HG02840 (cell line): ENCODE measurements at regions not wholly inside any gene's neighbourhood (a gene's known extent, or its start where the extent isn't known, plus 50 kb on each side); places are given as distances from the start of the nearest gene placed in this dataset.

Source experiments
- ATAC-seq: cut with Tn5 transposase; IDR thresholded peaks from one replicate; pipeline ENCODE4 v1.9.1; 2021; ENCODE audit warnings: mild to moderate bottlenecking, moderate library complexity, moderate number of reproducible peaks; ENCODE audit not compliant: unreplicated experiment, low FRiP score

DNA sequence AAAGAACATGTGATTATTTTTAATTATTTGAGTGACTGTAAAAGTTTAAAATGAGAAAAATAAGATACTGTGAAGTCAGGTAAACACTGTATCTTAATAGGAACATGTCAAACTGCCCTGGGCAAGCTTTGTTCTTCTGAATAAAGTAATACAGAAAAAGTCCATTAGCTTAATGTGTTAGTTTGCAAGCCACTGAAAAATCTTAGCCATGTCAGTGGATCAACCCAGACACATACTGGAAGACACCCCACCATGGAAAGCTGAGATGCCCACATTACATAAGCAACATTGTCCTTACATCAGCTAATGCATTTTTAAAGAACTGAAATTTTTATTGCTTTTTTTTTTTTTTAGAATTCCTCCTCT, 155.2 kb downstream of the BBOX1 start:
- no peak for ATAC-seq

DNA sequence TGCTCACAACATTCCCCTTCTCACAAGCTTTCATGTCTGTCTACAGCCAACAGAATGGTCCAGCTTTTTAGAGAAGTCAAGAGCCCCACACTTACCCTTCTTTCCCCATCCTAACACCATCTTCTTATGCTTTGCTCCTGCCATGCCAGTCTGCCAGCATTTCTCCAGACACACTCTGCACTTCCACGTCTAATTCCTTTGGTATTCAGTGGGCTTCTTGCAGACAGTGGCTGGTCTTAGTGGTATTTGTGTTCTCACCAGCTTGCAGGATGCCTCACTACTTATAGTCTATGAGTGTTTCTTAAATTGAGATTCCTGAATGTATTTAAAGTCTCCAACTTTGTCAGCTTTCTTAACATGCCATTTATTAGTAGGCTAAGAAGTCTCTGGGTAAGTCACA, 154.4 kb downstream of the BBOX1 start:
- no peak for ATAC-seq

DNA sequence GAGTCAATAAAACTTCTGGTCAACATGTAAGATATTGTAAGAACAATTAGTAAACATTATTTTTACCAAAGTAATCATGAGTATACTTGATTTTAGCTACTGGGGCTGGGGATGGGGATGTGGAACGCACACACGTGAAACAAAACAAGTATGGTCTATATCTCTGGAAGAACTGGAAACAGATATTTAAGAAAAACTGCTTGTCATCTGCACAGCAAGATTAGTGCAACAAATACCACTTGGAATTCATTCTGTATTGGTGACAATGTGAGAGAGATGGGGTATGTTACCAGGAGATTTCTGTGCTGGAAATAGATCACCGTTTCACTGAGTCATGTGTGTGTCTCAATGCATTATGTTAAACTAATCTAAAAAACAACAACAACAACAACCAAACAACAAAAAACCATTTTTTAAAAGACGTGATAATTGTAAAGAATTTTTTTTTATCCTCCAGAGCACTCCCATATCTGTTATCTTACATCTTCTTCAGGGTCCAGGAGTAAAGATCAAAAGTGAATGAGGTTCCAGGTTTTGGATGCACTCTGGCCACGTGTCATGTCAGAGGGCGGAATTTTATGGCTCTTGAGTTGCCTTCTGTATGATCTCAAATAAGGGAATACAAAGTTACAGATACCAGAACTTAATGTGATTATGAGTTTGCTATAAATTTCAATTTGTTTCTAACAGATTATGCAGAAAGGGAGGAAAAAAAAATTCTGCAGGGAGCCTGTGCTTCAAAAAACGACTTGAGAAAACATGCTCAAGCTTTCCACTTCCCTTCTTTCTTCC, 153.0 kb downstream of the BBOX1 start:
- ATAC-seq = no peak

DNA sequence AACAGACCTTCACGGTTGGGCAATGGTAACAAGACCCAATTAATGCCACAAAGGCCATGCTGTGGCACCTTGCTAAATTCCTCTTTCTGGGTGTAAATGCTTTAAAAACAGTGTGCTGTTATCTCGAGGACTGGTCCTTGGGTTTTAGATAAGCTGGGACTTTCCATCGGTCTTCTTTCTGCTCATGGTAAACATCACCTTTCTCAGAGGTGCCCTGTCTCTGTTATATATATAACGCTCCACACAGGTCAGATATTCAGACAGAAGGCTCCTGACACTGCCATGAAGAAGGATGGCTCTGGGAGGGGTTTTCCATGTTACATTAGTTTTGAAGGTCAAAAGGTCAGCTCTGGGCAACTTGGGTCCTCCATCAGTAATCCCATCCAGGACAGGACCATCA, 151.6 kb downstream of the BBOX1 start:
- no peak for ATAC-seq

DNA sequence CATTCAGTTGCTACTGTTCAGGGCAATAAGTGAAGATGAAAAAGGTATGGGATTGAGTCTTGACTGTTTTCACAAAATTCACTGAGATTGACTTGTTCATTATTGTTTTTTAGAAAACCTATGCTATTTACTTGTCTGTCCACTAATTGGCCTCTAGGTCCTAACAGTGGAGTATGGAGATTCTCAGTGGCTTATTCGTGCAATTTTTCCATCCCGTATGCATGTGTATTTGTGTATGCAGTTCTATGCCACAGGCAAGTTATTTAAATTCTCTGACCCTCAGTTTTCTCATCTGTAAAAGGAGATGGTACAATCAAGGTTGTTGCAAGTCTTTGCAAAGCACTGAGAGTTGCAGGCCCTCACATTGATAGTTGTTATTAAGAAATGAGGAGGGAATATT, 151.0 kb downstream of the BBOX1 start:
- no peak for ATAC-seq

DNA sequence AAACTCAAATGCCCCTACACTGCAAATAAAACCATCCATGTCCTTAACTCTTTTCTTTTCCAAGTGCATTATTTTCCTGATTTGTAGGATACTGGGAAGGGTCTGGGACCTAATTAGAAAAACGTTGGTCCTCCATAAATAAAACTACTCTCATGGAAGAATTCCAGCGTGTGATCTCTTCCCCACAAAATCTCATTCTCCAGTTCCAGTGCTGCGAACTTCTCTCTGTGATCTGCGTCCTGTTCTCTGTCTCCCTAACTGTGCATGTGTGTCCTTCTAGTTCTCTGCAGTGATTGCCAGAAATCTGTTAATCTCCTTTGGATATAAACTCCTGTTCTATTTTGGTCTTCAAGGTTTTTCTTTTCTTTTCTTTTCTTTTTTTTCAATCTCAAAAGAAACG, 148.1 kb downstream of the BBOX1 start:
- no peak for ATAC-seq

DNA sequence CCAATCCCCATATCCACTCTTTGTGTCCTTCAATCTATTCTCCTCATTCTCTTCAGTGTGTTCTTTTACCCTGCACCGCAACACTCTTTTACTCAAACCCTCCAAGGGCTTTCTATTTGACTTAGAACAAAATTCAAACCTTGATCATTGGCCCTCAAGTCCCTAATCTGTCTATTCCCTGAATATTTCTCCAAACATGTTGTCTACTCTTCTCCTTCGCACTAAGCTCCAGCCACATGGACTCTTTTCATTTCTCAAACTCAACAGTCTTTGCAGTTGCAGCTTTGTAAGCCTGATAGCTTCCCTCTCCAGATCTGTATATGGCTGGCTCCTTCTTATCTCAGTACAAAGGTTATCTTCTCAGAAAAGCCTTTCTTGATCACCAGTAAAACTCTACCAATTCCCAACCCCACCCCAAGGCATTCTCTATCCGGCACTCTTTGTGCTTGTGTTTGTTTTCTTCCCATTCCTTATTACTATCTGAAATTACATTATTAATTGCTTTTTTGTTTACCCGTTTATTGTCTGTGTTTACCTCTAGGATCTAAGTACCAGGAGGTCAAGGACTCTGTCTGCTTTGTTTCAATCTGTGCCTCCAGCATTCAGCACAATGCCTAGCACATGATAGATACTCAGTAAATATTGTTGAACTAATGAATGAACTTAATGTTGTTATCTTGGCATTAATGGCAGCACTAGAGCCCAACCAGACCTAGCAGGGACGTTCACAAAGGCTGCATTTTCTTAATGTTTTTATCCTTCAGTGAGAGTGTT, 147.4 kb downstream of the BBOX1 start:
- ATAC-seq = no peak

DNA sequence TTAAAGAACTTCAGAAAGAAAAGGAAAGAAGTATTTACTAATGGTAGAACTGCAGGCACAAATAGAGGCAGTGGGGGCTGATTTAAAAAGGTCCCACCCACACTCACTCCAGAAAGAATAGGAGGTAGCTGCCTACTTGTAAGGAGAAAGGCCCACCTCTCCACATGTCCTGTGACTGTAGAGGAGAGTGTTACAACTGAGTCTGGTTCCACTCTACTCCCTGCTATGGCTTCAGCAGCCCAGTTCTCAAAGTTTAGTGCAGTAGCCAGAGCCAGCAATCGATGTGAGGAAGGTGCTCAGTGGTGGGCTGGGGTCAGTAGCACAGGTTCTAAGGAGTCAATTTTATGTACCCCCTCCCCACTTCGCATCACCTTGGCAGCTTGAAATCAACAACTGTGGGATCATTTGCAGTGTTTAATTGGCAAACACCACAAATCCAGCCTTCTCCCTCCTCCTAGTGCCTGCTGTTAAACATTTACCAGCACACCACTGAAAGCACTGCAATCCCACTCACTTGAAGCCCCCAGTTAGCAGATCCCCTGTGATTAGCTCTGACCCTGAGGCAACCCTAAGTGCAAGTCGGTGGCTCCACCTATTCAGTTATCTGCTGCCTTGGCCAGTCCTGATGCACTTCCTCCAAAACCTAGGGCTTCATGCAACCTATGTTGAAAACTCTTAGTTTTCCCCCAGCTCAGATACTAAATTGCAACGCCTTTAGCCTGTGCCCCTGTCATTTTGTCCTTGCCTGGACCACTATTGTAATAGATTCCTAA, 146.6 kb downstream of the BBOX1 start:
- ATAC-seq = no peak

DNA sequence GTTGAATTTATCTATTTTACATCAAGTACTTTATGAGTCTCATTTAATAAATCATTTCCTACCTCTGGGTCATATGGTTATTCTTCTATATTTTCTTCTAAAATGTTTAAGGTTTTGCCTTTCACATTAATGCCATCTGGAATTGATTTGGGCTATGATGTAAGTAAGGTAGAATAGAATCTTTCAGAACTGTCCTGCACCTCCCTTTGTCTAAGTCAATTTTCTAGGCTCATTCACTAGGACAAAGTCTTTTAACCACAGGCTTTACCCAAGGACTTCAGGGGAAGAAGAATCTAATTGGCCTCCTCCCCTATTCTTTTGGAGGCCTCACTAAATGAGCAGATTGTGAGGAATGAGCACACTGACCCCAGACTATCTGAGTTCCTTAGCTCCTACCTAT, 146.0 kb downstream of the BBOX1 start:
- no peak for ATAC-seq

DNA sequence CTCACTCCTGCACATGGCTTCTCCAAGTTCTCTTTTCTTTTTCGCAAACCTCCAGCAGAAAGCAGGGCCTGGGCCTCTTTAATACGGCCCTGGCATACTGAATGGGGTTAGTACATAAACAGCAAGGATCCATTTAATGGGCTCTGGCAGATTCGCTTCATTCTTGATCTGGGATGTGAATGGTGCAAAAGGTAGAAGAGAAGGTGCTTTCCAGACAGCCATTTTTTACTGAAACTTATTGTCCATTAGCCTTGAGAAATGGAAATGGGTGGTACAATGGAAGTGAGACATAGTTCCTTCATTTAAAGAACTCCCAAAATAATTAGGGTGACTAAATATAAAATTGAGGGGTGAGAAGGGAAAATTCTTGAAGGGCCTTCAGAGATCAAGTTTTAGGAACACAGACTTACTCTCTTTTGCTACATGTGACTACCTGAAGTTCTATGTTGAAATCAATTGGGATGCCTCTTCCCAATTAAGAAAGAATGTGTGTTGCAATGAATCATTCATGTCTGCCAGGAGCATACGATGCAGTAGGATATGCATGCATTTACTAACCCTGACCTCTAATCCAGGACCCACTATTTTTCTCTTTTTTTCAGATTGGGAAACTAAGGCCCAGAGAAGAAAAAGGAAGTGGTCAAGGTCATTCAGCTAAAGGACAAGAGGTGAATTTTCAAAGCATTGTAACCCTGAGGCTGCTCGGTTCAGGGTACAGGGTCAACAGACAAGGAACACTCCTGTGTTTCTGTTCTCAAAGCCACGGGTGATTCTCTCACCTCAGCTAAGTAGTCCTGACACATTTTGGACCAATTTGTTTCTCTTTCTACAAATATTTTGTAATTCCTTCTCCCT, 144.1 kb downstream of the BBOX1 start:
- no peak for ATAC-seq

DNA sequence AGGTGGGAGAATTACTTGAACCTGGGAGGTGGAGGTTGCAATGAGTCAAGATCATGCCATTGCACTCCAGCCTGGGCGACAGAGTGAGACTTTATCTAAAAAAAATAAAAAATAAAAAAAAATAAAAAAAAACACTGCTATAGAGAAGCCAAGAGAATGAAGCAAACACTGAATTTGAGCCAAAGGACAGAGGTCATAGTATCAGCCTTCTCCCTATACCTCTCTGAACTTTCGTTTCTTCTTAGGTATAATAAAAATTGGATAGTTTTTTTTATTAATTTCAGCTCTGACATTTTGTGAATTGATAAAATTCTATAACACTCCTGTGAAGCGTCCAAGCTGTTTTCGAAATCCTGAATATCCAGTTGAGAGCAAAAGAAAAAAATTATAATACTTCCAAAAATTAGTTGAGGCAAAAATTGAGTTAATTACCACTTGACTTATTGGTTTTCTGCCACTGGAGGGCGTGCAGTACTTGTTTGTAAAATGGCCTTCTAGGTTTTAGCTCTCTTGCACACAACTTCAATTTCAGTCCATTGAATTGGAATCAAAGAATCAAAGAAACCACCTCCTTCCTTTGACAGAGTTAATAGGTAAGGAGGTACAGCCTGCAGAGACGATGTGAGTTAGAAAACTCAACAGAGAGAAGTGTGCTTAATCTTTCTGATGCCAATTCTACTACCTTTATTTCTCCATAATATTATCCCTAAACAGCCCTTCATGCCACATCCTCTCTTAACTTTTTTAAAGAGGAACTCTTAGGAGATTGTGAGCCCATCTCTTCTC, 143.2 kb downstream of the BBOX1 start:
- ATAC-seq = no peak

DNA sequence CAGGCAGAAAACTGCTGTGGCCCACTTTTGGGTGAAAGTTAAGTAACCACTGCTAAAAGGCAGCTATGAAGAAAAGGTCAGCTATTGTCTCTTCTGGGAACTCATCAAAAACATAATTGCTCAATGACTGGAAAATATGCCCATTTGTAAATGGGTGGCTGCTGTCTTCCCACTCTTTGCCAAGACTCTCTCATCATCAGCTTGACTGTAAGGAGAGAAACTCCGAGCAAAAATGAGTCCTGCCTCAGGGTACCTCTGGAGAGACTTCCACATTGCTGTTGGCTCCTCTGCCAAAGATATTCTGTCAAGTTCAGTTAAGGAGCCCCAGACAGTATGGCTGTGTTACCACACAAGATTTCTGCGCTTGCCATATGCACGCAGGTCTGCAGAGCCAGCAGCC, 138.7 kb downstream of the BBOX1 start:
- ATAC-seq = no peak

DNA sequence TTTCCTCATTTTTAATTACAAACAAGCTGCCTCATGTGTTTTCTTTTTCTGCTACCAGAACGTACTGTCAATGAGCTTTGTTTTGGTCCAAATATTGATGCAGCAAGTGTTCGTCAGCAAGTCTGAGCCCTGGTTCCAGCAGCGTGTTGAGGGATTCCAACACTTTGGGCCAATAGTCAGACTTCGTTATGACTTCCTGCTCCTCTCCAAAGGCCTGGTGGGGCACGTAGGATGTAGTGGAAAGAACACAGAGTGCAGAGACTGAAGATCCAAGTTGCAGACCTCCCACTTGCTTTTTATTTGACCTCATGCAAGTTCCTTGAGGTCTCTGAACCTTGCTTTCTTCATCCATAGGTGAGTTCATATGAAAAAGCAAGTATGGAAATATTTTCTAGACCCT, 138.2 kb downstream of the BBOX1 start:
- ATAC-seq = no peak
